Astrocyte of the cerebellum (primary cell): ENCODE measurements at regions not wholly inside any gene's neighbourhood (a gene's known extent, or its start where the extent isn't known, plus 50 kb on each side); places are given as distances from the start of the nearest gene placed in this dataset.

Source experiments
- DNase-seq: peaks from one replicate; pipeline ENCODE4 v3.0.0-alpha.2; 2011; ENCODE audit warnings: low read depth
- H3K4me3 ChIP-seq: 2 replicates; pipeline ENCODE4 v1.5.1; 2011; ENCODE audit warnings: mild to moderate bottlenecking, low read depth, low read length, moderate library complexity
- CTCF ChIP-seq: IDR thresholded peaks from 2 replicates; pipeline ENCODE4 v1.5.1; 2012; ENCODE audit warnings: low read length, low read depth, moderate library complexity, mild to moderate bottlenecking; ENCODE audit errors: missing control alignments
- in situ Hi-C: cut with HindIII; loops from 2 replicates; pipeline ENCODE4 v1.10.0; 2017; ENCODE audit warnings: low sequenced_read_pairs

- no peak for DNase-seq
- no peak for TF ChIP-seq CTCF
- H3K4me3 ChIP-seq, result no peak overlapping the region
- in situ Hi-C loops, result no loop called here
These were observed 140.3 kb upstream of the ERRFI1 start for GRCh38 chr1:8166406-8166805.

- in situ Hi-C loops, result no loop called here
- DNase-seq, result no peak
- no peak overlapping the region for H3K4me3 ChIP-seq
- peak; percentile 28 for TF ChIP-seq CTCF
These were observed 139.7 kb upstream of the ERRFI1 start for GRCh38 chr1:8165595-8166360.

GRCh38 chr1:8164670-8165069 lies 138.6 kb upstream of the ERRFI1 start:
- no peak for TF ChIP-seq CTCF
- H3K4me3 ChIP-seq, result no peak overlapping the region
- in situ Hi-C loops, result no loop called here
- DNase-seq, result no peak

- no peak overlapping the region for H3K4me3 ChIP-seq
- no peak for DNase-seq
- no peak for TF ChIP-seq CTCF
- in situ Hi-C loops, result no loop called here
These were observed 136.9 kb upstream of the ERRFI1 start for GRCh38 chr1:8163039-8163438.

- DNase-seq, result no peak
- no peak for TF ChIP-seq CTCF
- in situ Hi-C loops, result no loop called here
- no peak overlapping the region for H3K4me3 ChIP-seq
These were observed 136.1 kb upstream of the ERRFI1 start for GRCh38 chr1:8162168-8162567.

GRCh38 chr1:8161546-8162105 lies 135.5 kb upstream of the ERRFI1 start:
- in situ Hi-C loops, result no loop called here
- no peak overlapping the region for H3K4me3 ChIP-seq
- no peak for TF ChIP-seq CTCF
- DNase-seq, result no peak
